A673 (cell line): ENCODE measurements at regions not wholly inside any gene's neighbourhood (a gene's known extent, or its start where the extent isn't known, plus 50 kb on each side); places are given as distances from the start of the nearest gene placed in this dataset.

Experiments used
- BruUV-seq: library from RNA; stranded (reverse); fragments of 400-500 nt; replicated peaks from 2 replicates; lab custom pipeline; 2021; lab: Mats Ljungman, UMichigan
- CTCF ChIA-PET: fragments of 300-600 bp; sonication (Branson Sonifier 250); formaldehyde crosslinking; loops from one replicate; lab custom pipeline; 2022; ENCODE audit warnings: antibody characterized with exemption; lab: Charles Lee
- POLR2A ChIA-PET: fragments of 300-600 bp; sonication (Branson Sonifier 250); formaldehyde crosslinking; loops from one replicate; lab custom pipeline; 2022; ENCODE audit warnings: antibody characterized with exemption; ENCODE audit not compliant: low non-redundant PET; lab: Charles Lee
- DNase-seq: peaks from one replicate; pipeline ENCODE4 v3.0.0-alpha.2; 2015; ENCODE audit warnings: low spot score
- H3K27ac ChIP-seq: fragments of 200-600 bp; sonication (generic); 2 replicates; pipeline ENCODE4 v1.5.1; 2016; ENCODE audit warnings: mixed run types, low read depth, mild to moderate bottlenecking, mixed read lengths, antibody characterized with exemption, low read length; ENCODE audit not compliant: poor library complexity, severe bottlenecking
- H3K27me3 ChIP-seq: fragments of 200-600 bp; sonication (generic); replicated peaks from 2 replicates; pipeline ENCODE4 v1.6.1; 2017; ENCODE audit warnings: mixed run types, low read depth, mild to moderate bottlenecking, mixed read lengths, antibody characterized with exemption, low read length; ENCODE audit not compliant: insufficient read depth, poor library complexity
- H3K36me3 ChIP-seq: fragments of 200-600 bp; sonication (generic); 2 replicates; pipeline ENCODE4 v1.6.1; 2016; ENCODE audit warnings: mixed run types, mild to moderate bottlenecking, mixed read lengths, antibody characterized with exemption, low read length; ENCODE audit not compliant: insufficient read depth, poor library complexity, severe bottlenecking
- H3K4me1 ChIP-seq: fragments of 200-600 bp; sonication (generic); 2 replicates; pipeline ENCODE4 v1.6.1; 2017; ENCODE audit warnings: mixed run types, mild to moderate bottlenecking, mixed read lengths, antibody characterized with exemption, low read length; ENCODE audit not compliant: insufficient read depth, poor library complexity, severe bottlenecking
- H3K4me3 ChIP-seq: fragments of 200-600 bp; sonication (generic); 2 replicates; pipeline ENCODE4 v1.5.1; 2016; ENCODE audit warnings: low read depth, mixed run types, mild to moderate bottlenecking, mixed read lengths, low read length; ENCODE audit not compliant: poor library complexity, severe bottlenecking
- H3K9me3 ChIP-seq: fragments of 200-600 bp; sonication (generic); 2 replicates; pipeline ENCODE4 v1.6.1; 2016; ENCODE audit warnings: mixed run types, low read depth, mild to moderate bottlenecking, mixed read lengths, antibody characterized with exemption, low read length; ENCODE audit not compliant: poor library complexity, severe bottlenecking
- EZH2 ChIP-seq: fragments of 200-600 bp; sonication (generic); IDR thresholded peaks from 2 replicates; pipeline ENCODE4 v1.6.1; 2017; ENCODE audit warnings: borderline replicate concordance, low read depth, mild to moderate bottlenecking, mixed read lengths, antibody characterized with exemption, low read length; ENCODE audit not compliant: poor library complexity, severe bottlenecking
- intact Hi-C: fragments of 100-400 bp; cut with micrococcal nuclease; formaldehyde crosslinking; loops from one replicate; pipeline ENCODE4 v1.10.0; 2022; ENCODE audit not compliant: unreplicated experiment
- TF ChIP-seq, protein P1 (sequence below): fragments of 300-800, 200-600 bp; sonication (generic); conservative IDR thresholded peaks from 2 replicates; pipeline ENCODE4 v1.5.1; 2017; ENCODE audit warnings: low read depth, mild to moderate bottlenecking, antibody characterized with exemption, low read length, moderate library complexity, mixed read lengths

DNA sequence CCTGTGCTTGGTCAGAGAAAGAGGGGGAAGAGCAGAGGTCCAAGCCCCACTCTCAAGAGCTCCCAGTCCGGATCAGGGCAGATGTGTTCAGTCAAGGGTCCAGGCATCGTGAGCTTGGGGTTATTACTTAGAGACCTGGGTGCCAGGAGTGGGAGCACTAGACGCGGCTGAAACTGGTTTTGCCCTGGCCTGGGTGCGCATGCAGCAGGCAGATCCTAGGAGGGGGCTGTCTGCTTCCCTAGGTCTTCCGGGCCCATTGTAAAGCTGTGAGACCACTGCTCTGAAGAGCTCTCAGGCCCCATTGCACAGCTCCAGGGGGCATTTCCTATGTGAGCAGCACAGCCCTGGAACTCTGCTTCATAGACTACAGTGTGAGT lies 204.9 kb upstream of the LINGO1 start:
- H3K4me1 ChIP-seq = no peaks in the 10 kb centered on the region

DNA sequence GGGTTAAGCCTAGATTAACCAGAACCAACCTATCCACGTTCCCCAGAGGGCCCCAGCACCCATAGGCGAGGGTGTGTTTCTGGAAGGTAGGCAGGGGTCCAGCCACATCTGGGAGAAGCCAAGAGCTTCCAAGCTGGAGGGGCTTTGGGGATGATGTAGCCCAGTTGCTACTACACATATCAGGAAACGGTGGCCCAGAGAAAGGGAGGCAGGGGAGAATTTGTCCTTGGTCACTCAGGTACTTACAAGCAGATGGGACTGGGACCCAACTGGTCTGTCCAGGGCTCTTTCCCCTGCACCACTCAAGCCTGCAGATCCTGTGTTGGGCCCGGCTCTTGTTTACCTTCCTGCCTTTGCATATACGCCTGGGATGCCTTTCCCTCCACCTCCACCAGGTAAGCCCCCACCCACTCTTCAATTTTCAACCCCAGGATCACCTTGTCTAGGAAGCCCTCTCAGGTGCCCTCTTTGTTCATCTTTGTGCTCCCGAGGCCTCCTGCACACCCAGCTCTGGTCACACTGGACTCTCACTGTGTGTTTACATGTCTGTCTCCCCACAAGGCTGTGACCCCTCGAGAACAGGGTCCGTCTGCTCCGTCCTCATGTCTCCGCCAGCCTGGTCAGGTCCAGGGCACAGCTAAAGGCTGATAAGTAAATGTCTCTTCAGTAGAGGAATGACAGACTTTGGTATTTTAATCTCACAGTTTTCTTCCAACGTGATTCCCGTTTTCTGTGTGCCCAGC lies 204.4 kb upstream of the LINGO1 start:
- Histone ChIP-seq H3K36me3 (no peaks in the 10 kb centered on the region), H3K9me3 (no peaks in the 10 kb centered on the region), H3K27ac (no peak overlapping the region), H3K4me3 (no peak overlapping the region), H3K4me1 (peaks cover 5% of the 10 kb centered on the region), H3K27me3 (no peaks in the 10 kb centered on the region)
- CTCF ChIA-PET = no interaction called here
- intact Hi-C loops = no loop called here
- DNase-seq = no peak
- TF ChIP-seq, protein P1, sequence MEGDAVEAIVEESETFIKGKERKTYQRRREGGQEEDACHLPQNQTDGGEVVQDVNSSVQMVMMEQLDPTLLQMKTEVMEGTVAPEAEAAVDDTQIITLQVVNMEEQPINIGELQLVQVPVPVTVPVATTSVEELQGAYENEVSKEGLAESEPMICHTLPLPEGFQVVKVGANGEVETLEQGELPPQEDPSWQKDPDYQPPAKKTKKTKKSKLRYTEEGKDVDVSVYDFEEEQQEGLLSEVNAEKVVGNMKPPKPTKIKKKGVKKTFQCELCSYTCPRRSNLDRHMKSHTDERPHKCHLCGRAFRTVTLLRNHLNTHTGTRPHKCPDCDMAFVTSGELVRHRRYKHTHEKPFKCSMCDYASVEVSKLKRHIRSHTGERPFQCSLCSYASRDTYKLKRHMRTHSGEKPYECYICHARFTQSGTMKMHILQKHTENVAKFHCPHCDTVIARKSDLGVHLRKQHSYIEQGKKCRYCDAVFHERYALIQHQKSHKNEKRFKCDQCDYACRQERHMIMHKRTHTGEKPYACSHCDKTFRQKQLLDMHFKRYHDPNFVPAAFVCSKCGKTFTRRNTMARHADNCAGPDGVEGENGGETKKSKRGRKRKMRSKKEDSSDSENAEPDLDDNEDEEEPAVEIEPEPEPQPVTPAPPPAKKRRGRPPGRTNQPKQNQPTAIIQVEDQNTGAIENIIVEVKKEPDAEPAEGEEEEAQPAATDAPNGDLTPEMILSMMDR = no peak
- TF ChIP-seq EZH2 = no peak
- no TSS peak for BruUV-seq
- POLR2A ChIA-PET = no interaction called here

More for the DNA sequence above, 204.9 kb upstream of the LINGO1 start:
- Histone ChIP-seq H3K36me3 (no peaks in the 10 kb centered on the region), H3K9me3 (no peaks in the 10 kb centered on the region), H3K27ac (no peak overlapping the region), H3K27me3 (no peaks in the 10 kb centered on the region), H3K4me3 (no peak overlapping the region)
- ChIA-PET POLR2A (no interaction called here), CTCF (no interaction called here)
- no peak for TF ChIP-seq EZH2
- TF ChIP-seq, protein P1 = no peak
- no TSS peak for BruUV-seq
- intact Hi-C loops = no loop called here
- no peak for DNase-seq

DNA sequence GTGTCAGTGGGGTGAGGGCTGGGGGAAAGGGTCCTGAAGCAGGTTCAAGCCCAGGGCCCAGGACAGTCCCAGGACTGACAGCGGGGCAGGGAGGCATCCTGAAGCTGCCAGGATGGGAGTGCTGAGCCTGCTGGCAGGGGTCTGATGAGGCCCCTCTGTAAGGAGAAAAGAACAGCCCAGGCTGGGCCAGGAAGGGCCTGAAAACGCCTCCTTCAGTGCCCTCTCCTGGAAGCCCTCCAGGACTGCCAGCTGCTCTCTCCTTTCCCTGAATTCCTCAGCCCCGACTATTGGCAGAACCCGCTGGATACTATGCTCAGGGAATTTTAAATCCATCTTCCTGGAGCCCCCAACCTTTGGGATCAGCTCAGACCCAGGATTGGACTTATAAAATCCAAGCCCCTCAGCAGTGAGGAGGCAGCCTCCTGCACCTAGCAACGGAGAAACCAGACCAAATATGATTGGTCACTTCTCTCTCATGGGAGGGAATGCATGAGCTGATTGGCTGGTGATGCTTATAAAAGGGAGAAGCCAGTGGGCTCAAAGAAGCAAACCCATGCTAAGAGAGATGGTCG lies 203.5 kb upstream of the LINGO1 start:
- CTCF ChIA-PET = no interaction called here

More for the DNA sequence above, 203.5 kb upstream of the LINGO1 start:
- TF ChIP-seq EZH2 = no peak
- TF ChIP-seq, protein P1 = no peak
- peaks cover 9% of the 10 kb centered on the region for H3K4me1 ChIP-seq
- no peak overlapping the region for H3K27ac ChIP-seq
- no peaks in the 10 kb centered on the region for H3K9me3 ChIP-seq
- DNase-seq = peak; percentile 59
- H3K36me3 ChIP-seq = no peaks in the 10 kb centered on the region
- intact Hi-C loops = no loop called here
- BruUV-seq = no TSS peak
- H3K27me3 ChIP-seq = no peaks in the 10 kb centered on the region
- POLR2A ChIA-PET = no interaction called here
- H3K4me3 ChIP-seq = no peak overlapping the region
